PC-9 (cell line): ENCODE measurements at regions not wholly inside any gene's neighbourhood (a gene's known extent, or its start where the extent isn't known, plus 50 kb on each side); places are given as distances from the start of the nearest gene placed in this dataset.

ENCODE experiments used
- BruUV-seq: library from RNA; stranded (reverse); fragments of 400-500 nt; replicated peaks from 2 replicates; lab custom pipeline; 2021; lab: Mats Ljungman, UMichigan
- CTCF ChIA-PET: fragments of 300-600 bp; sonication (Branson Sonifier 250); formaldehyde crosslinking; loops from one replicate; lab custom pipeline; 2022; ENCODE audit warnings: antibody characterized with exemption; lab: Charles Lee
- POLR2A ChIA-PET: fragments of 300-600 bp; sonication (Branson Sonifier 250); formaldehyde crosslinking; loops from one replicate; lab custom pipeline; 2022; ENCODE audit warnings: antibody characterized with exemption; ENCODE audit not compliant: unreplicated experiment; lab: Charles Lee
- DNase-seq, 2 experiments: peaks; one replicate each; pipeline versions ENCODE4 v3.0.0 to v3.0.0-alpha.2; 2015 to 2022; ENCODE audit warnings: mixed read lengths in 1 of 2
- H2AFZ ChIP-seq: fragments of 200-600 bp; sonication (generic); 2 replicates; pipeline ENCODE4 v1.8.1; 2017; ENCODE audit warnings: antibody characterized with exemption
- H3F3A ChIP-seq: fragments of 200-600 bp; sonication (generic); 2 replicates; pipeline ENCODE4 v1.8.1; 2017; ENCODE audit warnings: antibody characterized with exemption, mild to moderate bottlenecking, low read depth; ENCODE audit not compliant: insufficient read depth
- H3K27ac ChIP-seq: fragments of 200-600 bp; sonication (generic); 2 replicates; pipeline ENCODE4 v1.6.1; 2016; ENCODE audit warnings: mixed run types
- H3K27me3 ChIP-seq: fragments of 200-600 bp; sonication (generic); 2 replicates; pipeline ENCODE4 v1.6.1; 2016; ENCODE audit warnings: low read depth, mixed run types; ENCODE audit not compliant: insufficient read depth
- H3K36me3 ChIP-seq: fragments of 200-600 bp; sonication (generic); 2 replicates; pipeline ENCODE4 v1.6.1; 2016; ENCODE audit warnings: low read depth, mixed run types
- H3K4me1 ChIP-seq: fragments of 200-600 bp; sonication (generic); replicated peaks from 2 replicates; pipeline ENCODE4 v1.6.1; 2016; ENCODE audit warnings: mixed run types; ENCODE audit not compliant: insufficient read depth
- H3K4me2 ChIP-seq: fragments of 200-600 bp; sonication (generic); 2 replicates; pipeline ENCODE4 v1.6.1; 2017; ENCODE audit warnings: mixed run types
- H3K4me3 ChIP-seq: fragments of 200-600 bp; sonication (generic); 2 replicates; pipeline ENCODE4 v1.6.1; 2016; ENCODE audit warnings: mixed run types
- H3K79me2 ChIP-seq: fragments of 200-600 bp; sonication (generic); 2 replicates; pipeline ENCODE4 v1.6.1; 2017; ENCODE audit warnings: low read depth, mixed run types
- H3K9me2 ChIP-seq: fragments of 200-600 bp; sonication (generic); 2 replicates; pipeline ENCODE4 v1.8.1; 2017; ENCODE audit warnings: mild to moderate bottlenecking; ENCODE audit not compliant: insufficient read depth
- H3K9me3 ChIP-seq: fragments of 200-600 bp; sonication (generic); 2 replicates; pipeline ENCODE4 v1.8.1; 2016; ENCODE audit warnings: low read depth; ENCODE audit not compliant: insufficient read depth
- H4K20me1 ChIP-seq: fragments of 200-600 bp; sonication (generic); 2 replicates; pipeline ENCODE4 v1.8.1; 2017; ENCODE audit not compliant: insufficient read depth
- EZH2 ChIP-seq: fragments of 200-600 bp; sonication (generic); IDR thresholded peaks from 2 replicates; pipeline ENCODE4 v1.8.0; 2017; ENCODE audit warnings: antibody characterized with exemption, low read depth
- intact Hi-C: fragments of 100-400 bp; cut with micrococcal nuclease; formaldehyde crosslinking; loops from one replicate; pipeline ENCODE4 v1.10.0; 2022; ENCODE audit not compliant: unreplicated experiment
- TF ChIP-seq, protein P1 (sequence below): fragments of 200-600 bp; sonication (generic); conservative IDR thresholded peaks from 2 replicates; pipeline ENCODE4 v1.6.1; 2017; ENCODE audit warnings: mixed run types, antibody characterized with exemption, mild to moderate bottlenecking, moderate library complexity

- no peak overlapping the region for H3K4me3 ChIP-seq
- no peaks in the 10 kb centered on the region for H3K27me3 ChIP-seq
- ChIA-PET CTCF (no interaction called here), POLR2A (no interaction called here)
- peaks cover 23% of the 10 kb centered on the region for H3F3A ChIP-seq
- no peak overlapping the region; the same call in 1 of the 2 replicates for H2AFZ ChIP-seq
- H3K4me2 ChIP-seq: peak overlapping the region; percentile 51
- peaks cover 34% of the 10 kb centered on the region for H3K4me1 ChIP-seq
- H3K79me2 ChIP-seq: no peaks in the 10 kb centered on the region
- no TSS peak for BruUV-seq
- H4K20me1 ChIP-seq: no peaks in the 10 kb centered on the region
- H3K9me3 ChIP-seq: no peaks in the 10 kb centered on the region
- peak in 1 of 2 experiments; percentile 67 for DNase-seq
- 0 out of 2 replicates have a peak, but pooled peaks cover 2% of the 10 kb centered on the region for H3K9me2 ChIP-seq
- peak overlapping the region; percentile 53 for H3K27ac ChIP-seq
- H3K36me3 ChIP-seq: no peaks in the 10 kb centered on the region
- intact Hi-C loops: no loop called here
- TF ChIP-seq, protein P1, sequence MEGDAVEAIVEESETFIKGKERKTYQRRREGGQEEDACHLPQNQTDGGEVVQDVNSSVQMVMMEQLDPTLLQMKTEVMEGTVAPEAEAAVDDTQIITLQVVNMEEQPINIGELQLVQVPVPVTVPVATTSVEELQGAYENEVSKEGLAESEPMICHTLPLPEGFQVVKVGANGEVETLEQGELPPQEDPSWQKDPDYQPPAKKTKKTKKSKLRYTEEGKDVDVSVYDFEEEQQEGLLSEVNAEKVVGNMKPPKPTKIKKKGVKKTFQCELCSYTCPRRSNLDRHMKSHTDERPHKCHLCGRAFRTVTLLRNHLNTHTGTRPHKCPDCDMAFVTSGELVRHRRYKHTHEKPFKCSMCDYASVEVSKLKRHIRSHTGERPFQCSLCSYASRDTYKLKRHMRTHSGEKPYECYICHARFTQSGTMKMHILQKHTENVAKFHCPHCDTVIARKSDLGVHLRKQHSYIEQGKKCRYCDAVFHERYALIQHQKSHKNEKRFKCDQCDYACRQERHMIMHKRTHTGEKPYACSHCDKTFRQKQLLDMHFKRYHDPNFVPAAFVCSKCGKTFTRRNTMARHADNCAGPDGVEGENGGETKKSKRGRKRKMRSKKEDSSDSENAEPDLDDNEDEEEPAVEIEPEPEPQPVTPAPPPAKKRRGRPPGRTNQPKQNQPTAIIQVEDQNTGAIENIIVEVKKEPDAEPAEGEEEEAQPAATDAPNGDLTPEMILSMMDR: no peak
- no peak for TF ChIP-seq EZH2
Measured at GRCh38 chr5:124634741-124635323, 111.6 kb downstream of the ZNF608 start.

DNA sequence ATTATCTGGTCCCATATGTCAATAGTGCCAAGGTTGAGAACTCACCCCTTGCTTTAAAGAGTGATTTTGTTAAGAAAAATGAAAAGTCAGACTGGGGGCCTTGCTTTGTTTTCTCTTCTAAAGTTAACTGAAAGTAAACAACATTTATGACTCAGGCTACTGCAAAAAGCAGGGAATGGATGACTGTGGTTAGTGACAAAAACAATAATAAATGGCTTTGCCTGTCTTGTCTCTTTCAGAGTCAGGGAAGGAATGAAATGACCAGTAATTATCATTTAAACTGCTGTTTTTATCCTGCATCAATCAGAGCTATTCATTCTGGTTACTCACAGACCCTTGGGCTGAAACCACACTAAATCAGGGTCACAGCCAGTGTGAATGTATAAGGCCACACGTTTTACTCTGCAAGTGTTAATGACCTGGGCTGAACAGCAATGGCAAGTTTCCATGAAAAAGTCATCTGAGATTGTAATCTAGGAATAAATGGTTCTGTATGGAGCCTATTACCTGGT, 112.2 kb downstream of the ZNF608 start:
- H4K20me1 ChIP-seq: no peaks in the 10 kb centered on the region
- CTCF ChIA-PET: no interaction called here
- H3K9me2 ChIP-seq: 0 out of 2 replicates have a peak, but pooled peaks cover 2% of the 10 kb centered on the region
- H3K27me3 ChIP-seq: no peaks in the 10 kb centered on the region
- POLR2A ChIA-PET: no interaction called here
- H3K79me2 ChIP-seq: no peaks in the 10 kb centered on the region
- peak overlapping the region; percentile 51 for H3K4me2 ChIP-seq
- peak in 1 of 2 experiments; percentile 67 for DNase-seq
- H3K9me3 ChIP-seq: no peaks in the 10 kb centered on the region
- BruUV-seq: no TSS peak
- H3K4me1 ChIP-seq: peaks cover 40% of the 10 kb centered on the region
- no peak overlapping the region for H3K4me3 ChIP-seq
- intact Hi-C loops: no loop called here
- TF ChIP-seq, protein P1: no peak
- TF ChIP-seq EZH2: no peak
- H3F3A ChIP-seq: peaks cover 29% of the 10 kb centered on the region
- H2AFZ ChIP-seq: no peak overlapping the region; the same call in 1 of the 2 replicates
- peak overlapping the region; percentile 53 for H3K27ac ChIP-seq
- H3K36me3 ChIP-seq: no peaks in the 10 kb centered on the region

GRCh38 chr5:124633209-124633608, 113.2 kb downstream of the ZNF608 start:
- POLR2A ChIA-PET: no interaction called here
- Histone ChIP-seq H3K9me3 (no peaks in the 10 kb centered on the region), H2AFZ (no peak overlapping the region), H3K4me3 (no peak overlapping the region), H4K20me1 (no peaks in the 10 kb centered on the region), H3F3A (peaks cover 35% of the 10 kb centered on the region), H3K4me2 (no peak overlapping the region), H3K9me2 (0 out of 2 replicates have a peak, but pooled peaks cover 2% of the 10 kb centered on the region), H3K27ac (no peak overlapping the region), H3K27me3 (no peaks in the 10 kb centered on the region), H3K79me2 (no peaks in the 10 kb centered on the region), H3K4me1 (peaks cover 49% of the 10 kb centered on the region), H3K36me3 (no peaks in the 10 kb centered on the region)
- CTCF ChIA-PET: no interaction called here
- no TSS peak for BruUV-seq
- DNase-seq: no peak
- TF ChIP-seq EZH2: no peak
- TF ChIP-seq, protein P1: no peak
- intact Hi-C loops: no loop called here
